B cell (primary cell): ENCODE measurements at regions not wholly inside any gene's neighbourhood (a gene's known extent, or its start where the extent isn't known, plus 50 kb on each side); places are given as distances from the start of the nearest gene placed in this dataset.

ENCODE experiments used
- ATAC-seq: fragments of 200-7000 bp; cut with Tn5 transposase; one replicate; pipeline ENCODE4 v1.10.0; 2021; ENCODE audit warnings: low read depth, mild to moderate bottlenecking, moderate number of reproducible peaks, moderate library complexity
- CTCF ChIA-PET: fragments of 350-600 bp; sonication (Branson Sonifier 250); formaldehyde crosslinking; loops from one replicate; lab custom pipeline; 2021; ENCODE audit warnings: antibody characterized with exemption, inconsistent platforms; lab: Charles Lee
- POLR2A ChIA-PET: fragments of 350-600 bp; sonication (Branson Sonifier 250); formaldehyde crosslinking; loops from one replicate; lab custom pipeline; 2021; ENCODE audit warnings: antibody characterized with exemption; lab: Charles Lee
- DNase-seq: peaks from one replicate; pipeline ENCODE4 v3.0.0; 2013
- H2AFZ ChIP-seq: 2 replicates; pipeline ENCODE4 v1.6.1; 2012; ENCODE audit warnings: mild to moderate bottlenecking, low read depth, low read length; ENCODE audit not compliant: insufficient read depth, poor library complexity, severe bottlenecking
- H3K27ac ChIP-seq, 2 donors: 1 replicate in 1 of 2; 2 replicates in 1 of 2; pipeline ENCODE4 v1.5.1; 2012 to 2013; ENCODE audit warnings: low read length in 2 of 2, mild to moderate bottlenecking in 2 of 2, moderate library complexity in 1 of 2
- H3K27me3 ChIP-seq, 4 experiments: fragments of 200-600 bp in 1 of 4; sonication (generic) in 1 of 4; replicated peaks in 1 of 4; 1 replicate in 2 of 4; 2 replicates in 2 of 4; pipeline versions ENCODE4 v1.6.1 to v1.7.0; 2013 to 2016; ENCODE audit warnings: low read length in 3 of 4, mild to moderate bottlenecking in 2 of 4, mixed read lengths in 1 of 4, moderate library complexity in 1 of 4; ENCODE audit not compliant: insufficient read depth in 4 of 4, control insufficient read depth in 3 of 4; ENCODE audit errors: control extremely low read depth in 1 of 4
- H3K36me3 ChIP-seq, 2 experiments: replicated peaks in 1 of 2; 1 replicate in 1 of 2; 2 replicates in 1 of 2; pipeline versions ENCODE4 v1.6.1 to v1.7.1; 2013; ENCODE audit warnings: low read length in 1 of 2; ENCODE audit not compliant: insufficient read depth in 2 of 2, control insufficient read depth in 1 of 2; ENCODE audit errors: control extremely low read depth in 1 of 2, extremely low read depth in 1 of 2
- H3K4me1 ChIP-seq, 2 donors: fragments of 200-600 bp in 1 of 2; sonication (generic) in 1 of 2; 1 replicate in 1 of 2; 2 replicates in 1 of 2; pipeline versions ENCODE4 v1.5.1 to v1.6.1; 2013 to 2017; ENCODE audit warnings: low read length in 2 of 2; ENCODE audit not compliant: control insufficient read depth in 2 of 2, insufficient read depth in 2 of 2
- H3K4me2 ChIP-seq: replicated peaks from 2 replicates; pipeline ENCODE3; 2012; ENCODE audit warnings: mild to moderate bottlenecking, low read depth, low read length; ENCODE audit not compliant: poor library complexity, severe bottlenecking
- H3K4me3 ChIP-seq, 5 experiments: fragments of 200-600 bp in 1 of 5; sonication (generic) in 1 of 5; 1 replicate in 3 of 5; 2 replicates in 2 of 5; pipeline versions ENCODE4 v1.5.1 to v1.7.0; 2011 to 2016; ENCODE audit warnings: low read length in 4 of 5, mild to moderate bottlenecking in 4 of 5, low read depth in 2 of 5, control low read depth in 1 of 5, moderate library complexity in 1 of 5; ENCODE audit not compliant: insufficient read depth in 1 of 5; ENCODE audit errors: control extremely low read depth in 1 of 5, extremely low read depth in 1 of 5
- H3K79me2 ChIP-seq: fragments of 200-600 bp; sonication (generic); one replicate; pipeline ENCODE4 v1.6.0; 2016; ENCODE audit warnings: low read length; ENCODE audit not compliant: control insufficient read depth, insufficient read depth
- H3K9ac ChIP-seq: fragments of 200-600 bp; sonication (generic); 2 replicates; pipeline ENCODE4 v1.6.1; 2017; ENCODE audit warnings: mild to moderate bottlenecking, low read length, moderate library complexity
- H3K9me3 ChIP-seq, 3 donors: one replicate each; pipeline versions ENCODE4 v1.6.1 to v1.7.1; 2013; ENCODE audit warnings: low read length in 2 of 3; ENCODE audit not compliant: control insufficient read depth in 2 of 3, insufficient read depth in 1 of 3; ENCODE audit errors: control extremely low read depth in 1 of 3
- H4K20me1 ChIP-seq: 2 replicates; pipeline ENCODE4 v1.6.0; 2012; ENCODE audit warnings: mild to moderate bottlenecking, low read length; ENCODE audit not compliant: insufficient read depth, control insufficient read depth, poor library complexity, severe bottlenecking
- H3K27ac Mint-ChIP-seq: one replicate; pipeline ENCODE4 v1.8.0; 2021; ENCODE audit warnings: mixed read lengths
- H3K27me3 Mint-ChIP-seq: one replicate; pipeline ENCODE4 v1.8.0; 2021; ENCODE audit warnings: mixed read lengths
- H3K4me1 Mint-ChIP-seq: one replicate; pipeline ENCODE4 v1.8.0; 2021; ENCODE audit warnings: mixed read lengths
- H3K4me3 Mint-ChIP-seq: one replicate; pipeline ENCODE4 v1.8.0; 2021; ENCODE audit warnings: mixed read lengths
- H3K9me3 Mint-ChIP-seq: one replicate; pipeline ENCODE4 v1.8.0; 2022; ENCODE audit warnings: mixed read lengths; ENCODE audit not compliant: insufficient read depth
- EZH2 ChIP-seq: IDR thresholded peaks from 2 replicates; pipeline ENCODE4 v1.6.1; 2012; ENCODE audit warnings: borderline replicate concordance, low read depth, mild to moderate bottlenecking, moderate library complexity, low read length; ENCODE audit not compliant: insufficient read depth, poor library complexity, severe bottlenecking
- WGBS: methylation state at CpG from one replicate; pipeline ENCODE4 v1.1.5; 2013; ENCODE audit warnings: missing lambda C conversion rate; ENCODE audit not compliant: insufficient coverage; 5-methylcytosine and 5-hydroxymethylcytosine counted together
- intact Hi-C: fragments of 100-400 bp; cut with micrococcal nuclease; formaldehyde crosslinking; loops from one replicate; pipeline ENCODE4 v1.10.0; 2022
- TF ChIP-seq, protein P1 (sequence below): fragments of 200-600 bp; IDR thresholded peaks from one replicate; pipeline ENCODE4 v1.8.0; 2022; ENCODE audit warnings: antibody characterized with exemption, mild to moderate bottlenecking

GRCh38 chr18:76266236-76266991 lies 228.6 kb downstream of the ZNF516 start:
- Histone ChIP-seq H3K4me1 (no peaks in the 10 kb centered on the region), H3K27me3 (no peaks in the 10 kb centered on the region), H3K27ac (no peak overlapping the region), H3K4me2 (no peak overlapping the region), H3K36me3 (no peaks in the 10 kb centered on the region), H2AFZ (no peak overlapping the region), H4K20me1 (no peaks in the 10 kb centered on the region), H3K9ac (no peak overlapping the region), H3K79me2 (no peaks in the 10 kb centered on the region), H3K4me3 (no peak overlapping the region), H3K9me3 (peaks cover 0 to 4% (median 0%) of the 10 kb centered on the region in 3 donors)
- ChIA-PET POLR2A (no interaction called here), CTCF (no interaction called here)
- Mint-ChIP-seq H3K27me3 (peaks cover 4% of the 10 kb centered on the region), H3K27ac (no peak overlapping the region), H3K9me3 (no peaks in the 10 kb centered on the region), H3K4me1 (peaks cover 3% of the 10 kb centered on the region), H3K4me3 (no peak overlapping the region)
- intact Hi-C loops, result no loop called here
- ATAC-seq, result no peak
- TF ChIP-seq, protein P1, sequence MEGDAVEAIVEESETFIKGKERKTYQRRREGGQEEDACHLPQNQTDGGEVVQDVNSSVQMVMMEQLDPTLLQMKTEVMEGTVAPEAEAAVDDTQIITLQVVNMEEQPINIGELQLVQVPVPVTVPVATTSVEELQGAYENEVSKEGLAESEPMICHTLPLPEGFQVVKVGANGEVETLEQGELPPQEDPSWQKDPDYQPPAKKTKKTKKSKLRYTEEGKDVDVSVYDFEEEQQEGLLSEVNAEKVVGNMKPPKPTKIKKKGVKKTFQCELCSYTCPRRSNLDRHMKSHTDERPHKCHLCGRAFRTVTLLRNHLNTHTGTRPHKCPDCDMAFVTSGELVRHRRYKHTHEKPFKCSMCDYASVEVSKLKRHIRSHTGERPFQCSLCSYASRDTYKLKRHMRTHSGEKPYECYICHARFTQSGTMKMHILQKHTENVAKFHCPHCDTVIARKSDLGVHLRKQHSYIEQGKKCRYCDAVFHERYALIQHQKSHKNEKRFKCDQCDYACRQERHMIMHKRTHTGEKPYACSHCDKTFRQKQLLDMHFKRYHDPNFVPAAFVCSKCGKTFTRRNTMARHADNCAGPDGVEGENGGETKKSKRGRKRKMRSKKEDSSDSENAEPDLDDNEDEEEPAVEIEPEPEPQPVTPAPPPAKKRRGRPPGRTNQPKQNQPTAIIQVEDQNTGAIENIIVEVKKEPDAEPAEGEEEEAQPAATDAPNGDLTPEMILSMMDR, result no peak
- no peak for TF ChIP-seq EZH2
- 100% methylated on average over 6 of the region's 9 CpGs for WGBS
- no peak for DNase-seq

DNA sequence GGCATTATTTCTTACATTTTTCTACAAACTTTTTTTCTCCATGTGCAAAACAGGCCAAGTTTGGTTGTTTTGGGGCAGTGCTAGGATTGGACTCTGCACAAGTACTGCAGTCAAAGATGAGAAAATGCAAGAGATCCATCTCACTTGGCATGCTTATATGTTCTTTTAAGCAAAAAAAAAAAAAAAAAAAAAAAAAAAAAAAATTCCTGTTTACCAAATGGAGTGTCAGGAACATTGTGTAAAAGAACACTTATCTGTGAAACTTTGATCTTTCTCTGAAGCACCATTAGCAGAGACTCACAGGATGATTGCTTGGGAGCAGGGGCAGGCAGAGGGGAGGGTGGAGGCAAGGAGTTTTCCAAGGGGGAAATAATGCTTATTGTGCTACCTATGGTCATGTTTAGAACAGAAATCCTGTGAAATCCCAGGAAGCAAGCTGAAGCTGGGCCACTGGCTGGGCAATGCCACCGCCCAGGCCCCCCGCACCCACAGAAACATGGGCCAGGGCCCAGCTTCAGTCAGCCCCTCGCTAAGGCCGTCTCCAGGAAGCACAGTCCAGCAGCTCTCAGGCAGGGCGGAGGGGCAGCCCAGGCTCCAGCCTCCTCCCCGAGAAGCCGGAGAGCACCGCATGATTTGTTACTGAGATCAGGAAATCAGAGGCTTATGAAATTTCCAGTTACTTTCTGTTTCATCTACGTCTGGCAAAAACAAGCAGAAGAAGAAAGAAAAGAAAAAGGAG lies 229.4 kb downstream of the ZNF516 start:
- no peak for ATAC-seq
- Histone ChIP-seq H3K4me1 (no peaks in the 10 kb centered on the region), H2AFZ (no peak overlapping the region), H3K4me2 (no peak overlapping the region), H4K20me1 (no peaks in the 10 kb centered on the region), H3K9ac (no peak overlapping the region), H3K79me2 (no peaks in the 10 kb centered on the region), H3K4me3 (no peak overlapping the region), H3K27ac (no peak overlapping the region), H3K27me3 (no peaks in the 10 kb centered on the region), H3K9me3 (peaks cover 0 to 4% (median 0%) of the 10 kb centered on the region in 3 donors), H3K36me3 (no peaks in the 10 kb centered on the region)
- ChIA-PET CTCF (no interaction called here), POLR2A (no interaction called here)
- 31% methylated on average over 9 of the region's 9 CpGs for WGBS
- DNase-seq, result no peak
- intact Hi-C loops, result no loop called here
- Mint-ChIP-seq H3K4me3 (no peak overlapping the region), H3K4me1 (peaks cover 3% of the 10 kb centered on the region), H3K27ac (no peak overlapping the region), H3K9me3 (no peaks in the 10 kb centered on the region), H3K27me3 (peaks cover 4% of the 10 kb centered on the region)
- no peak for TF ChIP-seq EZH2
- TF ChIP-seq, protein P1, result no peak
